Loucy (cell line): ENCODE measurements at regions not wholly inside any gene's neighbourhood (a gene's known extent, or its start where the extent isn't known, plus 50 kb on each side); places are given as distances from the start of the nearest gene placed in this dataset.

Experiments used
- H2AFZ ChIP-seq: fragments of 200-600 bp; sonication (generic); 2 replicates; pipeline ENCODE4 v1.6.0; 2016; ENCODE audit warnings: antibody characterized with exemption, mild to moderate bottlenecking, low read length, moderate library complexity
- H3F3A ChIP-seq: fragments of 200-600 bp; 2 replicates; pipeline ENCODE4 v1.6.0; 2016; ENCODE audit warnings: antibody characterized with exemption, low read depth, mild to moderate bottlenecking
- H3K27me3 ChIP-seq: fragments of 200-600 bp; sonication (generic); 2 replicates; pipeline ENCODE4 v1.6.1; 2014; ENCODE audit warnings: low read length, mild to moderate bottlenecking; ENCODE audit not compliant: insufficient read depth, poor library complexity, severe bottlenecking
- H3K36me3 ChIP-seq: fragments of 200-600 bp; sonication (generic); 2 replicates; pipeline ENCODE4 v1.6.1; 2016; ENCODE audit warnings: low read length; ENCODE audit not compliant: insufficient read depth
- H3K4me1 ChIP-seq: fragments of 200-600 bp; sonication (generic); 2 replicates; pipeline ENCODE4 v1.5.1; 2014; ENCODE audit warnings: low read length, mild to moderate bottlenecking; ENCODE audit not compliant: insufficient read depth, poor library complexity, severe bottlenecking
- H3K4me2 ChIP-seq: fragments of 200-600 bp; sonication (generic); 2 replicates; pipeline ENCODE4 v1.6.0; 2014; ENCODE audit warnings: antibody characterized with exemption, low read length, low read depth, mild to moderate bottlenecking; ENCODE audit not compliant: poor library complexity, severe bottlenecking
- H3K4me3 ChIP-seq: fragments of 200-600 bp; sonication (generic); 2 replicates; pipeline ENCODE4 v1.5.1; 2014; ENCODE audit warnings: low read length, mild to moderate bottlenecking, mixed read lengths; ENCODE audit not compliant: poor library complexity, severe bottlenecking
- H3K79me2 ChIP-seq: fragments of 200-600 bp; sonication (generic); 2 replicates; pipeline ENCODE4 v1.6.1; 2014; ENCODE audit warnings: low read length; ENCODE audit not compliant: insufficient read depth
- H3K9ac ChIP-seq: fragments of 200-600 bp; sonication (generic); 2 replicates; pipeline ENCODE4 v1.6.0; 2014; ENCODE audit warnings: mild to moderate bottlenecking, low read depth, low read length, moderate library complexity; ENCODE audit not compliant: poor library complexity, severe bottlenecking
- H3K9me2 ChIP-seq: fragments of 200-600 bp; sonication (generic); replicated peaks from 2 replicates; pipeline ENCODE4 v1.6.1; 2016; ENCODE audit warnings: low read depth, low read length, mixed read lengths
- H3K9me3 ChIP-seq: fragments of 200-600 bp; sonication (generic); 2 replicates; pipeline ENCODE4 v1.6.1; 2014; ENCODE audit warnings: mild to moderate bottlenecking, antibody characterized with exemption, low read length, low read depth; ENCODE audit not compliant: insufficient read depth
- H4K20me1 ChIP-seq: fragments of 200-600 bp; sonication (generic); 2 replicates; pipeline ENCODE4 v1.6.0; 2014; ENCODE audit warnings: antibody characterized with exemption, low read length, mild to moderate bottlenecking; ENCODE audit not compliant: insufficient read depth, poor library complexity, severe bottlenecking
- CTCF ChIP-seq: fragments of 200-600 bp; sonication (generic); conservative IDR thresholded peaks from 2 replicates; pipeline ENCODE4 v1.5.1; 2014; ENCODE audit warnings: mild to moderate bottlenecking, antibody characterized with exemption, low read length
- EZH2phosphoT487 ChIP-seq: fragments of 200-600 bp; IDR thresholded peaks from 2 replicates; pipeline ENCODE4 v1.6.1; 2018; ENCODE audit warnings: antibody characterized with exemption, mild to moderate bottlenecking, moderate library complexity, borderline replicate concordance

- no peak for TF ChIP-seq EZH2phosphoT487
- TF ChIP-seq CTCF, result no peak
- Histone ChIP-seq H3K36me3 (no peaks in the 10 kb centered on the region), H3K9ac (no peak overlapping the region), H3K9me2 (no peaks in the 10 kb centered on the region), H3K79me2 (no peaks in the 10 kb centered on the region), H3K4me3 (no peak overlapping the region), H3K4me2 (no peak overlapping the region), H2AFZ (no peak overlapping the region), H3K9me3 (no peaks in the 10 kb centered on the region), H3F3A (no peaks in the 10 kb centered on the region), H3K27me3 (no peaks in the 10 kb centered on the region), H4K20me1 (no peaks in the 10 kb centered on the region), H3K4me1 (no peaks in the 10 kb centered on the region)
These were observed 257.9 kb upstream of the RBFOX1 start for GRCh38 chr16:7074715-7075114.

- no peak for TF ChIP-seq CTCF
- TF ChIP-seq EZH2phosphoT487, result no peak
- no peak overlapping the region for H3K4me2 ChIP-seq
- no peaks in the 10 kb centered on the region for H4K20me1 ChIP-seq
- H3K9ac ChIP-seq, result no peak overlapping the region
- no peaks in the 10 kb centered on the region for H3K4me1 ChIP-seq
- H3K27me3 ChIP-seq, result no peaks in the 10 kb centered on the region
- H3K79me2 ChIP-seq, result no peaks in the 10 kb centered on the region
- H2AFZ ChIP-seq, result no peak overlapping the region
- no peaks in the 10 kb centered on the region for H3K9me2 ChIP-seq
- H3F3A ChIP-seq, result no peaks in the 10 kb centered on the region
- H3K36me3 ChIP-seq, result no peaks in the 10 kb centered on the region
- no peak overlapping the region for H3K4me3 ChIP-seq
- H3K9me3 ChIP-seq, result no peaks in the 10 kb centered on the region
These were observed 275.2 kb upstream of the RBFOX1 start for GRCh38 chr16:7057458-7057857.

- no peaks in the 10 kb centered on the region for H3K36me3 ChIP-seq
- no peaks in the 10 kb centered on the region for H3K79me2 ChIP-seq
- H3K9me2 ChIP-seq, result no peaks in the 10 kb centered on the region
- H3F3A ChIP-seq, result no peaks in the 10 kb centered on the region
- TF ChIP-seq EZH2phosphoT487, result no peak
- TF ChIP-seq CTCF, result no peak
- H2AFZ ChIP-seq, result no peak overlapping the region
- H3K4me1 ChIP-seq, result no peaks in the 10 kb centered on the region
- H3K27me3 ChIP-seq, result no peaks in the 10 kb centered on the region
- H3K4me2 ChIP-seq, result no peak overlapping the region
- no peaks in the 10 kb centered on the region for H4K20me1 ChIP-seq
- H3K9me3 ChIP-seq, result no peaks in the 10 kb centered on the region
- no peak overlapping the region for H3K4me3 ChIP-seq
- no peak overlapping the region for H3K9ac ChIP-seq
These were observed 277.2 kb upstream of the RBFOX1 start for GRCh38 chr16:7055443-7055842.
